Suppressor macrophage treated with lipopolysaccharide for 1 hour (primary cell): ENCODE measurements at regions not wholly inside any gene's neighbourhood (a gene's known extent, or its start where the extent isn't known, plus 50 kb on each side); places are given as distances from the start of the nearest gene placed in this dataset.
A peak's percentile ranks its signal among the peaks of the same experiment; 100 is the strongest.
"Not testable (repeated sequence)": the region's sequence is repeated elsewhere in the genome, so short reads cannot be mapped to it uniquely, and the experiment has no call there.

Source experiments
- DNase-seq, 3 donors: peaks; one replicate each; pipeline ENCODE4 v3.0.0-alpha.2; 2020 to 2022

DNA sequence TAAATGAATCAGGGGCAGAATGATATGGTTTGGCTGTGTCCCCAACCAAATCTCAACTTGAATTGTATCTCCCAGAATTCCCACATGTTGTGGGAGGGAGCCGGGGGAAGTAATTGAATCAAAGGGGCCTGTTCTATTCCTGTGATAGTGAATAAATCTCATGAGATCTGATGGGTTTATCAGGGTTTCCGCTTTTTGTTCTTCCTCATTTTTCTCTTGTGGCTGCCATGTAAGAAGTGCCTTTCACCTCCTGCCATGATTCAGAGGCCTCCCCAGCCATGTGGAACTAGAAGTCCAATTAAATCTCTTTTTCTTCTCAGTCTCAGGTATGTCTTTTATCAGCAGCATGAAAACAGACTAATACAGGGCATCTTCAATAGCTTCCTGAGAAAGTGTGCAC is 107.0 kb downstream of the OTUD1 start:
- not testable (repeated sequence) for DNase-seq

DNA sequence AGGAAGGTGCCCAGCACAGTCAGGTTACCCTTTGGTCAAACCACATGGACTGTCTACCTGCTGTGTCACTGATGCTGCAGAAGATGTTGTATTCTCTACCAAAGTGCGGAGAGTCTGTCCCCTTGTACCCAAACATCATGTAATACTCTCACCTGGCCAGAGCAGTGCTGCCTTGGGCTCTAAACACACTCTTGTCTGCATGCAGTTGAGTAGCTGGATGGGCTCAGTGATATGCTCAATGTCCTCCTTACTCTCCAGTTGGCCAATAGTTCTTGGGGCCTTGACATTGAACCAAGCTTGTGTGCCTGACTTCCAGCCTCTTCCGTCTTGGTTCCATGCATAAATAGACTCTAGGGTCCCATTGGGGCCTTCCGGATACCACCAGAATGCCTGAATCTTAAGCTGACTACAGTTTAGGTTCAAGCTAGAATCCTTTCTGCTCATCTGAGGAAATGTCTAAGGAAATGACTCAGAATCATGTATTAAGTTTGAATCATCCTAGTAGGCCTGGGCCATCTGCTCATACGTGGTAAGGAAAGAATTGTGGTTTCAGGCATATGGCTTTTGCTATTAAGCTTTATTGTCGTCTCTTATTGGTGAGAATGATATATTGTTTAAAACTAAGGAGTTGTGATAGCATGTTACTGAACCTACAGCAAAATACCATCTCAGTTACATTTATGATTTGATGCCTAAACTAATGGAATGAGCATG is 118.0 kb downstream of the OTUD1 start:
- peak; percentile 65 to 89 (median 82) for DNase-seq

DNA sequence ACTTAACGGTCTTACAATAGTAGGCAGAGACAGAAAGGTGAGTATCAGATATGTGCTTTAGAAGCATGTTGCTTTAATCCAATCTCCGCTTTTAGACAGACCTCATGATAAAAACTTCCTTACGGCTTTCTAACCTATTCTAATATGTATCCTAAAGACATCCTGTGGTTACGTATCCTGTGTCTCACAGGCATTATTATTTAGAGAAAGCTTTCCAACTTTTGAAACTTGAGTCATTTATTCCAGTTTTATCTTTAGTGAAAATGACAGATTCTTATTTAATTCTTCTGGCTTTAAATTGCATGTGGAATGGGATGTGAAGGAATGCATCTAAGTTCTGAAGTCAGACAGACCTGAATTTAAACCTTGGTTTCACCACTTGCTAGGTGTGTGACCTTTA is 118.9 kb downstream of the OTUD1 start:
- DNase-seq = no peak

DNA sequence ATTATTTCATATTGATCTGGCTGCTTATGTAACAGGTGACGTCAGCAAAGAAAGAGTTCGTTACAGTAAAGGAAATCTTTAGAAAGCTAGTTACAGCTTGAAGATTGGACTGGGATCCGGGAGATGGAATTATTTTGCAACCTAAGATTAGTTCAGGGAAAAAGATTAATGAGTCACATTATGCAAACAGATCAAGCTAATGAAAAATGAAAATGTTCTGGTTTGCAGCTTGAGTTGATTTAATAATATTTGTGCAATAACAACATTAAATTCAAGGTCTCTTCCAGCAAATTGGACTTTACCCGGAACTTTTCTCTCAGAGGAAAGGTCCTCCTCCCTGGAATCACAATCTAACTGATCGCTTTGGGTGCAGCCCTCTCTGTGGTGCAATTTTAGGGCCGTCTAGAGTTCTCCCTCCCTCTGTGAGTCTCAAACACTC is 119.5 kb downstream of the OTUD1 start:
- no peak for DNase-seq

DNA sequence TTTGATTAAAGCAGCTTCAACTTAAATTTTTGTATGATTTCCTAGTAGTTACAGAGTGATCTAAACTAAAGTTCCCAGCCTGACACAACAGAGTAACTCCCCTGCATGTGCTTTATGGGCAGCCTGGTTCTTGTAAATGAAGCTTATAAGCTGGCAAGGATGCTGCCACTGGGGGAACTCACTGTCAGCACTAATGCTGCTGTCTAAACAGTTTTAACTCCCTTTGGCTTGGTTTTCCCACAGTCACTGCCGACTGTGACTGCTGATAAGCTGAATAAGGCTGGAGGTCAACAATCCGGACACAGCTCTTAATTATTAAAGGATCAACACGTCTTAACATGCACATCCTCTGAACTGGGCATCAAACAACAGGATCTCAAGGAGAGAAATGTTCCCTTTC is 130.1 kb downstream of the OTUD1 start:
- DNase-seq = no peak

DNA sequence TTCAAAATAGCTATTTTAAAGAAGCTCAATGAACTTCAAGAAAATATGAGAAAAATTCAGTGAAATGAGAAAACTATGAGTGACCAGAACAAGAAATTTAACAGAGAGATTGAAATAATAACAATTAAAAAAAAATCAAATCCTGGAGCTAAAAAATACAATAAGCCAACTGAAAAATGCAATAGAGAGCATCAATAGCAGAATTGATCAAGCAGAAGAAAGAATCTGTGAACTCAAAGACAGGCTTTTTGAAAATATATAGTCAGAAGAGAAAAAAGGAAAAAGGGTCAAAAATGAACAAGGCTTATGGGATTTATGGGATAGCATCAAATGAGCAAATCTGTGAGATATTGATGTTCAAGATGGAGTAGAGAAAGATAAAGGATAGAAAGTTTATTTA is 133.0 kb downstream of the OTUD1 start:
- DNase-seq = no peak

DNA sequence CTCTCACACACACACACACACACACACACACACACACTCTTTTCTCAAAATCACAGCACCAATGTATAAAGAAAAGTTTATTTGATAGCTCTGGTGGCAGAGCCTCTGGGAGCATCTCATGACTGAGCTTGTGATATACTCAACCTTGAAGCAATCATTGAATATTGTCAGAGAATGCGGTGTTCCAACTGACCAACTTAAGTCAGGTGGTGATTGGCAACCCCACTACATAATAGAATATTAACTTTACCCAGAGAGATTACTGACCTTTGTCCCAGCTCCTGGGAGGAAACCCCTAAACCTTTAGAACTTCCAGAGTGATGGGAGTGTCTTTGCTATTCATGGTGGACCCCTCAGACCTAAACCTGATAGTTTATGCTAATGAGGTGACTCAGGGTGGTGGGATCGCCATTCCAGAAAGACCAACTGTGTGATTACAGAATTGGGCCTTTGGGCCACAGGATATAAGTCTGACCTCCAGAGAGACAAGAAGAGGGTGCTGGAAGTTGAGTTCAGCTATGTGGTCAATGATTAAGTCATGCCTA is 143.1 kb downstream of the OTUD1 start:
- DNase-seq = no peak

DNA sequence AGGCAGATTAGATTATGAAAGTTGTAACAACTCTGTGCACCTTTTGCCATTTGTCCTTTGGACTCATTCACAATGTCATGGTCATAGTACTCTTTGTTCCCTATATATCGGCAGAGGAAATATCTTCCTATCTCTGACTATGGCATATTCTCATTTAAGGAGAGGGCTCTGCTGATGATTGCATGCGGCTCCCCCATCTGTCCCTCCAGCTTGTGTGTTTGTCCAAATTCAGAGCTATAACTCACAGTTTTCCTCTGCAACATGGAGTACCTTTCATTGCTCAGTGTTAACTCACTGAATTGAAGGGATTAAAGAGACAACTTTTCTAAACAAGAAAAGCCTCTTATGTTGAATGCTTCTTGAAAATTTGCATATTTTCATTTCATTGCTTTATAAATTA is 145.5 kb downstream of the OTUD1 start:
- DNase-seq = no peak

DNA sequence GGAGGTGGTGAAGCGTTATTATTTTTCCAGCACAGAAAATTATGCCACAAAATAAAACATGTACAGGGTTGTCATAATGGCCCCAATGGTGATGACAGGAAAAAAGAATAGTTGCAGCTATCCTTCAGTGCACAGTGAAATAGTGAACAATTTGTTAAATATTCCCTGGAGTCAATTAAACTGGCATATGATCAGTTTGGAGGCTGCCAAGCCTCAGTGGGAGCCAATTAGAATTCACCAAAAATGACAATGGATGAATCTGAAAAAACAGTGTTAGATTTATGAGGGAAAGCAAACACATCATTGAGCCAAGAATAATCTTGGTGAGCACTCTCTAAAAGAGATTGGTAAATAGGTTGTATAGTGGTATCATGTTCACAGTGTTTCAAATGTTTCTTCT is 146.3 kb downstream of the OTUD1 start:
- no peak for DNase-seq

DNA sequence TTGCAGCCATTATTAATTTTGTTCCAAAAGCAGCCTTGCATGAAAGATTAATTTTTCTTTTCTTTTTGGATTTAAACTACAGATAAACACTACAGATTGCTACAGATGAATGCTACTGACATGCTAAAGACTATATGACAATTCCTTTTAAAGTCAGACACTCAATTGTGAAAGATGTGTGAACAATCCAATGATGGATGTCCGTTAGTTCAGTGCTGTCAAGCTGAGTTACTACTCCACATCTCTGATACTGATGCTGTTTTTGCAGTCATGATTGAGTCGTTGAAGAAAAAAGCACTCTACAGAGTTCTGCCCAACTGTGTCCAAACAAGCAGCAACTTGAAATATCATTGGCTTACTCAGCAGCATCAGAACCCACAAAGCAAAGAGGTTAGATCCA is 146.8 kb downstream of the OTUD1 start:
- no peak for DNase-seq

DNA sequence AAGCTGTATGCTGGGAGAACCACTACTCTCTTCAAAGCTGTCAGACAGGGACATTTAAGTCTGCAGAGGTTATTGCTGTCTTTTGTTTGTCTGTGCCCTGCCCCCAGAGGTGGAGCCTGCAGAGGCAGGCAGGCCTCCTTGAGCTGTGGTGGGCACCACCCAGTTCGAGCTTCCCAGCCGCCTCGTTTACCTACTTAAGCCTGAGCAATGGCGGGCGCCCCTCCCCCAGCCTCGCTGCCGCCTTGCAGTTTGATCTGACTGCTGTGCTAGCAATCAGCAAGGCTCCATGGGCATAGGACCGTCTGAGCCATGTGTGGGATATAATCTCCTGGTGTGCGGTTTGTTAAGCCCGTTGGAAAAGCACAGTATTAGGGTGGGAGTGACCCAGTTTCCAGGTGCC is 156.4 kb downstream of the OTUD1 start:
- not testable (repeated sequence) for DNase-seq

DNA sequence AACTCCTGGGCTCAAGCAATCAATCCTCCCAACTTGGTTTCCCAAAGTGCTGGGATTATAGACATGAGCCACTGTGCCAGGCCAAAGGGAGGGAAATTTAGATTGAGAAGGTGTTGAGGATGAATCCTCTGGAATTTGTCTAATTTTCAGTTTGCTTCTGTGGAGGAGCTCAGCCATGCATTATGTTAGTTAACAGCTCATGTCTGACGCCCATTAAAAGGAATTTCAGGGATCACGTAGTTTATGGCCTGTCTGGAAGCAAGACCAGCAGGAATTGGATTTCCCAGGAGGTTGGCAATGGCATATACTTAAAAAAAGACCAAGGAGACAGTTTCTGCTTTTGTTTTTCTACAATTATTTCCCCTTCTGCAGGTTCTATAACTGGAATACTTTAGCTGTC is 165.7 kb downstream of the OTUD1 start:
- no peak for DNase-seq

DNA sequence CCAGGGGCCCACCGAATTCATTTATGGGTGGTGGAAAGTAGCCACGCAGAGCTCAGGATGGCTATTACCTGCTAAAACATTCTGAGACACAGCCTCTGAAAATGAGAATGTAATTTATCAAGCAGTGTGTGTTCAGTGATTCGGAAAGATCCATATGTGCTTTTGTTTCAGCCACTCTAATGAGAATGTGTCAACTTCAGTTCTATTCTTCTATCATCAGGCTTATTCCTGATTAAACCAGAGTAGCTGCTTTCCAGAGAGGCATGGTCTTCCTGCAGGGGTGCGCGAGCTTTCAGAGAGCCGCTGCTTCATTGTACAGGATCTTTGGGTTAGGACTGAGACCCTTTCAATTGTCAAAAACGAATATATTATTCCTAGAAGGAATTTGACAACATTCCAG is 167.6 kb downstream of the OTUD1 start:
- no peak for DNase-seq

DNA sequence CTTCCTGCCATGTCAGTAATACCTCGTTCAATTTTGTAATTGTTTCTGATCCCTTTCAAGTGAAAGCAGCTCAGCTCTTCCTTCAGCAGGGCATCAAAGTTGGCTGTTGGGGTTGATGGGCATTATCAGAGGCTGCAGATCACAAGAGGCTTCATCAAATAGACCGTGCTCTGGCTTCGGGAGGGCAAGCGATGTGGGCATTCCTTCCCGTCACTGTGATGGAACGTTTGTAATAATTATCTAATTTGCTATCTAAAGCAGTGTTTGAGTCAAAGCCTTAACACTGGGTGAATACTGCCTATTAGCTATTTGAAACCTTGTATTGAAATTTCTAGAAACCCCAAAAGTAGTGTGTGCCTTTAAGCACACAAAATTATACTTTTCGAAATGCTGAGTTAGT is 170.1 kb downstream of the OTUD1 start:
- no peak for DNase-seq

DNA sequence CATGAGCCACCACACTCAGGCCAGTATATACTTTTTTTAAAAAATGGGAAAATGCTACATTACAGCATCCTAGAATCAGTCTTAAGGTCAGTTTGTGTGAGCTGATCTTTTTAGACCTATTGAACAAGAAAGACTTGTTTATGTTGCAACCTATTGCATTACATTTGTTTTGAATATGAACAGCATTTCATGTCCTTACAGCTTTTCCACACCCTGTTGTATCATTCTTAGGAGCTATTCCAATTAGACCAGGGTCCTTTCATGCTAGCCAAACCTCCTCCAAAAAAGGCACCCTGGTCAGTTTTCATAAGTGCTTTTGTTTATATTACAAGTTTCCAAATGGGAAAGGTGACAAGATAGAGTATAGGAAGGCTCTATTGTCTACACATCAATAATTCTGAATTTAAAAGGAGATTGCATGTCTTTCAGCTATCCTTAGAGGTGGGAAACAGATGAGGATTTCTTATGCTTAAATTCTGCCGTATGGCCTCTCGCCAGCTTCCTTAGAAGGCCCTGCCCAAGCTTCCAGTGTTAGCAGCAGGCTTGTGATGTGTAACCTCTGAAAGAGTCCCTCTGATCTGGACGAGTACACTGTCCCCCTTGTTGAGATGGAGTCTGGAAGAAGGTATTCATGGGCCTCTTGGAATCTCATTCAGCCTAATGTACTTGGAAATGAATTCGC is 171.9 kb downstream of the OTUD1 start:
- no peak for DNase-seq

DNA sequence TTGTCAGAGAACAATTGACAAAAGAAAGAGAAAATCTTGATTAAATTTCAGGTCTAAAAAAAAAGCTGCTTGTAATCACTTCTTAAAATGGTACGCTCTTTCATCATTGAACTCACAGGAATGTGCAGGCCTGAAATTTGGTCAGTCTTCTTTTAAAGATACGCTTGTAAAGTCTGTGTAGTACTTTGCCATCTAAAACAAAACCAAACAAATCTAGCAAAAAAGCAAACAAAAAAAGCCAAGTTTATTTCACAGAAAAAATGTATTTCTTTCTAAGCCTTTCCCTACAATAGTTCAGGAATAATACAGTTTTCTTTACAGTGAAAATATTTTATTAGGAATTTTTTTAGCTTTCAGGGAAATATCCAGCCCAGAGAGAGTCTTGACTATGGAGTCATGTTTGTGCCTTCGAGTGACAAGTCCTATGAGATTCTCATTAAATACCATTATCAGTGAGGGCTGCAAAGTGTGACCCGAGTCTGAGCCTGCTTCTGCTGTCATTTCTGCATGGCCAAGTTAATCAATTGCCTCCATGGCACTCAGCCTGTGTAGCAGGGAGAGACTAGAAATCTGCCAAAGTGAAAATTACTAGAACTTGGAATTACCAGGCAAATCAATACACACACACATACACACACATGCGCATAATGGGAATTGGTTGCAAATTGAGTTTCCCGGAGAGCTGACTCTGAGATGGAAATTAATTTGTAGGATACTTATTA is 172.6 kb downstream of the OTUD1 start:
- DNase-seq = no peak

DNA sequence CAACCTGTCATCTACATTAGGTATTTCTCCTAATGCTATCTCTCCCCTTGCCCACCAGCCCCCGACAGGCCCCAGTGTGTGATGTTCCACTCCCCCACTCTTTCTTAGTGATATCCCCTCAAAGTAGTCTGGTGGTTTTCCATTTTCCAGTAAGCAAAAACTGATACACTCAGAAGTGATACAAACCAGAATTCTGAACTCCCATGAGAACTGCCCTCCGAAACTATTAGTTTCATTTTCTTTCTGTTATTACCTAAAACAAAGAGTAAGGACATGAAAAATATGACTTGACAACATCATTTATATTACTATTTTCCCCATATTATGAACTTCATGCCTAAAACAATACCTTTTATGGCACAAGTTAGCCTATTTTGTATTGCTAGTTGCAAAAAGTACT is 175.0 kb downstream of the OTUD1 start:
- DNase-seq = no peak

DNA sequence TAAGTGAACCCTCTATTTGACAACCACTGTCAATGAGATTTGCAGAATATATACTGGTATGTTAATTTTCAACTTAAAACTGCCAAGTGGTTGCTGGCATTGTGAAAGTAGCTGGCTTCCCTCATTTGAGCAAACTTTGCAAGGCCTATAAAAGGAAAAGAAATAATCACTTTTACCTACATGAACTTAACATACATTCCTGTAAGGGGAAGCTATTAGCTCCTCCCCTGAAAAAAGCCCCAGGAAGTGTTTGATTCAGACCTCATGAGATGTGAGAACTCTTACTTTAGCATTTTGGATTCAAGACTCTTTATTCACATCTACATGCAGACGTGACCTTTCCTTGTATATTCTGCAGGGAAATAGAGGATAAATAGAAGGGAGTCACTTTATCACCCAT is 175.6 kb downstream of the OTUD1 start:
- DNase-seq = peak in 2 of 3 donors; percentile 6 to 11

DNA sequence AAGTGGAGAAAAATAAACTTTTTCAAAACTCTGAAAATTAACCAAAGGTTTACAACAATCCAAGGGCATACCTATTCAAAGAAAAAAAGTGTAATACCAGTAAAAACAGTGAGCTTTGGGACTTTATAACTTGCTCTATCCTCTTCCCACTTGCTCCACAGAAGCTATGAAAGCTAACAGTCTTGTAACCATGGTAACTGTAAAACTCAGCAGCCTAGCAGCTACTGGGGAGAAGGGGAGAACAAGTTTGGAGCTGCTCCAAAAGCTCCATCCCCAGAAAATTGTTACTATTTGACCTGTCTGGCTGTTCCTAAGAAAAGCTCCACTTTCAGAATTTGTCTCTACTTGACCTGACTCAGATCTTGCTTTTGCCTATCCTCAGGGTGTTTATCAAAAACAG is 191.5 kb downstream of the OTUD1 start:
- DNase-seq = no peak

DNA sequence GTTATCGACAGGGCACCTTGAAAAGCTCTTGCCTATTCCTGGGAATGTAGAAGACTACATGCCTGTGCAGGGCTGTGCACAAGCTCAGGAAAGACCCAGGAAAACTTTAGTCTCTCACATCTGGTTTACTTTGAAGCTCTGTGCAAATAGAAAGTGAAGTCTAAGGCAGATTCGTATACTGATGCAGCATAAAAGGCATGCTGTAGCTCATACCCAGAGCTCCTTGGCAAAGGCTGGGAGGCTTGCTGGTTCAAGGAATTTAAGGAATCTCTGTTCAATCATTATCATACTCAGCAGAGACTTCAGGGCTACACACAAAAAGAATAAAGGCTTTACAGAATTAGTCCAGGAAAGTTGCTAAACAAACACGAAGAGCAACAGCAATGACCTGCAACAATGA is 192.0 kb downstream of the OTUD1 start:
- no peak for DNase-seq

DNA sequence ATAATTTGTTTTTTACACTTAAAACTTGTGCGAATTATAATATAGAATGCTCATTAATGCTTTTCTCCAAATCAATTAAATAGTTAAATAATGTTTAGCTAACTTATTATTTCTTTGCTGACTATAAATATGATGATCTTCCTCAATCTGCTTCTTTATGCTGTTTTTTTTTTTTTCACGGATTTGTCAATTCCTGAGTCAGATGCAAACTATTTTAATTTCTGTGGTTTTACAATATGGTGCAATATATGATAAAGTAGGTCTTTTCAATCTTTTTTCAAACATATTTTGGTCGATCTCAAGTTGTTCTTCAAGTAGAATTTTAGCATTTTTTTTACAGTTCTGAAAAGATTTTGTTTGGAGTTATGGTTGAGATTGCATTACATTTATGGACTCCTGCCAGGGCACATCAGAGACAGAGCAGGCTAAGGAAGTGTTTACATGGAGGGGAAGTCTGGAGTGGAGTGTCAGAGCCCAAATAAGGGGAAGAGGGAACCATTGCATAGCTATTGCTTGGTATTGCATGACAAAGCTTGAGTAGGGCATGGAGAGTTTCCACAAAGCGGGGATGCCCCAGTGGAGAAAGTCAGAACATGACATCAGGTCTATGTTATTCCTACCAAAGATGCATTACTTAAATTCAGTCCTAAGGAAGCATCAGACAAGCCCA is 204.4 kb downstream of the OTUD1 start:
- DNase-seq = peak; percentile 91 to 98 (median 97)

DNA sequence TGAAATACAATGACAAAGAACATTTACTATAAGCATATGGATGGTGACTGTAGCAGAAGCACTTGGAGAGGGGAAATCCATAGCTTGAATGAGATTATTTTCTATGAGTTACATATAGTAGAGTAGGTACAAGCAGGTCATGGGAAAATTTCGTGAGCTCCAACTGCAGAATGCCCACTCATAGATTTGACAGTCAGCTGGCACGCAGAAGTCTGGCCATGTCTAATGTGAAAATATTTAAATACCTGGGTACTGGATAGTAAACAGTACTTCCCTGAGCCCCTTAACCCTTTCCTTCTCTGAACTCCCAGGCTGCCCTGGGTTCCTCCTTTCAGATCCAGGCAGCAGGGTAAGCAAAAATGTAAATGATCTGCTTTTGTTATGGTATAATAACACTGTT is 209.7 kb downstream of the OTUD1 start:
- no peak for DNase-seq

DNA sequence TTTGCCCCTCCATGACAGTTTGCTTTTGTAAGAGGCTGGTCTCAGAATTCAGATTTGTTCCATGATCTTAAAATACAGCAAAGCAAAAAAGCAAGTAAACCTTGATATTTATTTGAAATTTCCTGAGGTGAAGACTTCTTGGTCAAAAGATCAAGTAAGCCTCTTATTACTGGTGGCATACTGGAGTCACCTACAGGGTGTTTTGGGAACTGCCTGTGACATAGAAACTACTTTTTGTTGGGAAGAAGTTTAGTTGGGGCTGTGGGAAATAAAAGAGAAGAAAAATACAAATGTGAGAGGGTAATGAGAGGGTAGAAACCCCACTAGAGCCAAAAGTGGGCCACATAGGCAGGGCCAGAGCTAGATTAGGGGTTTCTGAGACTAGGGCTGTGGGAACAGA is 217.9 kb downstream of the OTUD1 start:
- DNase-seq = peak; percentile 54 to 73 (median 72)
